CD14-positive monocyte (primary cell): ENCODE measurements at regions not wholly inside any gene's neighbourhood (a gene's known extent, or its start where the extent isn't known, plus 50 kb on each side); places are given as distances from the start of the nearest gene placed in this dataset.

ENCODE experiments used
- DNase-seq, 3 donors: peaks; one replicate each; pipeline ENCODE4 v3.0.0-alpha.2; 2011 to 2022
- H2AFZ ChIP-seq: 2 replicates; pipeline ENCODE4 v1.6.0; 2012; ENCODE audit warnings: mild to moderate bottlenecking, low read depth, low read length, inconsistent platforms; ENCODE audit not compliant: insufficient read depth, poor library complexity, severe bottlenecking
- H3K27ac ChIP-seq, 2 donors: 1 replicate in 1 of 2; 2 replicates in 1 of 2; pipeline ENCODE4 v1.5.1; 2012 to 2013; ENCODE audit warnings: low read length in 2 of 2, control low read depth in 1 of 2, inconsistent platforms in 1 of 2, low read depth in 1 of 2, mild to moderate bottlenecking in 1 of 2
- H3K27me3 ChIP-seq, 2 donors: one replicate each; pipeline versions ENCODE4 v1.6.0 to v1.6.1; 2011 to 2013; ENCODE audit warnings: low read length in 2 of 2; ENCODE audit not compliant: control insufficient read depth in 2 of 2, insufficient read depth in 2 of 2
- H3K36me3 ChIP-seq, 2 donors: replicated peaks in 1 of 2; 1 replicate in 1 of 2; 2 replicates in 1 of 2; pipeline versions ENCODE4 v1.5.1 to v1.6.1; 2012 to 2013; ENCODE audit warnings: low read length in 2 of 2, control low read depth in 1 of 2, inconsistent platforms in 1 of 2, mild to moderate bottlenecking in 1 of 2; ENCODE audit not compliant: insufficient read depth in 2 of 2, control insufficient read depth in 1 of 2
- H3K4me1 ChIP-seq, 2 donors: 1 replicate in 1 of 2; 2 replicates in 1 of 2; pipeline versions ENCODE4 v1.5.1 to v1.6.1; 2012 to 2013; ENCODE audit warnings: low read length in 2 of 2, control low read depth in 1 of 2, inconsistent platforms in 1 of 2, mild to moderate bottlenecking in 1 of 2, moderate library complexity in 1 of 2; ENCODE audit not compliant: insufficient read depth in 2 of 2, control insufficient read depth in 1 of 2
- H3K4me2 ChIP-seq: replicated peaks from 2 replicates; pipeline ENCODE3; 2012; ENCODE audit warnings: low read length, moderate library complexity, mild to moderate bottlenecking; ENCODE audit not compliant: poor library complexity, severe bottlenecking; ENCODE audit errors: extremely low read depth
- H3K4me3 ChIP-seq, 3 experiments: fragments of 200-600 bp in 1 of 3; sonication (generic) in 1 of 3; replicated peaks in 1 of 3; 1 replicate in 2 of 3; 2 replicates in 1 of 3; pipeline ENCODE4 v1.5.1; 2011 to 2013; ENCODE audit warnings: low read length in 3 of 3, mild to moderate bottlenecking in 3 of 3, control low read depth in 2 of 3, low read depth in 2 of 3, inconsistent platforms in 1 of 3, moderate library complexity in 1 of 3
- H3K79me2 ChIP-seq: 2 replicates; pipeline ENCODE4 v1.6.0; 2012; ENCODE audit warnings: mild to moderate bottlenecking, control low read depth, inconsistent platforms, low read length, moderate library complexity; ENCODE audit not compliant: insufficient read depth
- H3K9ac ChIP-seq: 2 replicates; pipeline ENCODE4 v1.6.0; 2017; ENCODE audit warnings: low read length, mild to moderate bottlenecking; ENCODE audit not compliant: insufficient read depth, poor library complexity, severe bottlenecking
- H3K9me3 ChIP-seq, 2 donors: replicated peaks in 1 of 2; 1 replicate in 1 of 2; 2 replicates in 1 of 2; pipeline versions ENCODE4 v1.5.1 to v1.6.1; 2012 to 2013; ENCODE audit warnings: low read length in 2 of 2, control low read depth in 1 of 2; ENCODE audit not compliant: control insufficient read depth in 1 of 2, insufficient read depth in 1 of 2
- H4K20me1 ChIP-seq: 2 replicates; pipeline ENCODE4 v1.6.0; 2012; ENCODE audit warnings: mild to moderate bottlenecking, low read length, control low read depth, moderate library complexity; ENCODE audit not compliant: insufficient read depth
- H3K27ac Mint-ChIP-seq, 7 donors: one replicate each; pipeline ENCODE4 v1.8.0; 2020; ENCODE audit warnings: mild to moderate bottlenecking in 7 of 7, mixed read lengths in 7 of 7, moderate library complexity in 6 of 7, inconsistent platforms in 2 of 7
- H3K27me3 Mint-ChIP-seq, 3 donors: one replicate each; pipeline ENCODE4 v1.8.0; 2021 to 2022; ENCODE audit warnings: low read depth in 3 of 3, mild to moderate bottlenecking in 3 of 3, mixed read lengths in 3 of 3, moderate library complexity in 3 of 3, inconsistent platforms in 1 of 3
- H3K36me3 Mint-ChIP-seq, 2 donors: one replicate each; pipeline ENCODE4 v1.8.0; 2020; ENCODE audit warnings: mixed read lengths in 2 of 2, inconsistent platforms in 1 of 2, mild to moderate bottlenecking in 1 of 2
- H3K4me1 Mint-ChIP-seq: one replicate; pipeline ENCODE4 v1.8.0; 2020; ENCODE audit warnings: mild to moderate bottlenecking, mixed read lengths
- H3K4me3 Mint-ChIP-seq, 2 donors: one replicate each; pipeline ENCODE4 v1.8.0; 2020; ENCODE audit warnings: mild to moderate bottlenecking in 2 of 2, mixed read lengths in 2 of 2, moderate library complexity in 1 of 2
- H3K9me3 Mint-ChIP-seq, 7 donors: one replicate each; pipeline ENCODE4 v1.8.0; 2020 to 2022; ENCODE audit warnings: mixed read lengths in 7 of 7, mild to moderate bottlenecking in 6 of 7, moderate library complexity in 6 of 7, inconsistent platforms in 2 of 7
- CTCF ChIP-seq: fragments of 200-600 bp; IDR thresholded peaks from one replicate; pipeline ENCODE4 v1.8.0; 2022; ENCODE audit warnings: antibody characterized with exemption, mild to moderate bottlenecking
- WGBS: methylation state at CpG from one replicate; pipeline ENCODE4 v1.1.5; 2013; ENCODE audit warnings: missing lambda C conversion rate; ENCODE audit not compliant: insufficient coverage; 5-methylcytosine and 5-hydroxymethylcytosine counted together
- intact Hi-C, 2 donors: fragments of 100-400 bp; cut with micrococcal nuclease; formaldehyde crosslinking; loops; one replicate each; pipeline versions ENCODE4 v1.15.0 to v1.15.1; 2023

- H3K36me3 Mint-ChIP-seq: no peaks in the 10 kb centered on the region
- H3K9me3 Mint-ChIP-seq: peaks cover 0 to 2% (median 0%) of the 10 kb centered on the region in 7 donors
- Histone ChIP-seq H3K9ac (no peak overlapping the region), H3K9me3 (no peaks in the 10 kb centered on the region), H3K79me2 (no peaks in the 10 kb centered on the region), H3K36me3 (no peaks in the 10 kb centered on the region), H3K4me2 (no peak overlapping the region), H3K27ac (no peak overlapping the region), H4K20me1 (no peaks in the 10 kb centered on the region), H2AFZ (no peak overlapping the region), H3K4me1 (no peaks in the 10 kb centered on the region), H3K4me3 (no peak overlapping the region), H3K27me3 (no peaks in the 10 kb centered on the region)
- intact Hi-C loops: no loop called here
- H3K4me1 Mint-ChIP-seq: no peaks in the 10 kb centered on the region
- H3K27ac Mint-ChIP-seq: no peak overlapping the region
- peaks cover 1 to 2% (median 1%) of the 10 kb centered on the region in 3 donors for H3K27me3 Mint-ChIP-seq
- TF ChIP-seq CTCF: no peak
- H3K4me3 Mint-ChIP-seq: no peak overlapping the region
- no peak for DNase-seq
Observed at GRCh38 chr14:44783901-44784300, 177.8 kb downstream of the KLHL28 start.

- Histone ChIP-seq H3K4me3 (no peak overlapping the region), H3K27ac (no peak overlapping the region), H2AFZ (no peak overlapping the region), H3K79me2 (no peaks in the 10 kb centered on the region), H3K4me1 (no peaks in the 10 kb centered on the region), H3K27me3 (no peaks in the 10 kb centered on the region), H3K9ac (no peak overlapping the region), H4K20me1 (no peaks in the 10 kb centered on the region), H3K4me2 (no peak overlapping the region), H3K36me3 (no peaks in the 10 kb centered on the region), H3K9me3 (no peaks in the 10 kb centered on the region)
- TF ChIP-seq CTCF: no peak
- Mint-ChIP-seq H3K27ac (no peak overlapping the region), H3K4me1 (no peaks in the 10 kb centered on the region), H3K9me3 (peaks cover 0 to 2% (median 0%) of the 10 kb centered on the region in 7 donors), H3K4me3 (no peak overlapping the region), H3K27me3 (peaks cover 1 to 2% (median 1%) of the 10 kb centered on the region in 3 donors), H3K36me3 (no peaks in the 10 kb centered on the region)
- no peak for DNase-seq
- intact Hi-C loops: no loop called here
- WGBS: no CpG with 5 or more reads among the region's 1 CpG
Observed at GRCh38 chr14:44782775-44783238, 178.9 kb downstream of the KLHL28 start.
